Stomach smooth muscle (tissue), 2 donors: ENCODE measurements at regions not wholly inside any gene's neighbourhood (a gene's known extent, or its start where the extent isn't known, plus 50 kb on each side); places are given as distances from the start of the nearest gene placed in this dataset.
"Not testable (repeated sequence)": the region's sequence is repeated elsewhere in the genome, so short reads cannot be mapped to it uniquely, and the experiment has no call there.

Experiments used
- H3K27ac ChIP-seq: one replicate; pipeline ENCODE4 v1.7.0; 2013; ENCODE audit warnings: mild to moderate bottlenecking, low read length, inconsistent platforms
- H3K27me3 ChIP-seq, 2 donors: one replicate each; pipeline ENCODE4 v1.7.0; 2013; ENCODE audit warnings: low read length in 2 of 2; ENCODE audit not compliant: insufficient read depth in 2 of 2, control insufficient read depth in 1 of 2
- H3K36me3 ChIP-seq, 2 donors: one replicate each; pipeline ENCODE4 v1.7.0; 2013; ENCODE audit warnings: low read length in 2 of 2; ENCODE audit not compliant: control insufficient read depth in 2 of 2, insufficient read depth in 2 of 2
- H3K4me1 ChIP-seq: one replicate; pipeline ENCODE4 v1.7.0; 2013; ENCODE audit warnings: low read length; ENCODE audit not compliant: control insufficient read depth, insufficient read depth
- H3K4me3 ChIP-seq, 2 donors: one replicate each; pipeline ENCODE4 v1.7.0; 2013; ENCODE audit warnings: low read length in 2 of 2
- H3K9ac ChIP-seq, 2 donors: one replicate each; pipeline ENCODE4 v1.7.0; 2013; ENCODE audit warnings: low read length in 2 of 2, mild to moderate bottlenecking in 1 of 2
- H3K9me3 ChIP-seq, 2 donors: one replicate each; pipeline ENCODE4 v1.7.0; 2013; ENCODE audit warnings: low read length in 2 of 2; ENCODE audit not compliant: control insufficient read depth in 2 of 2
- donor health status: healthy.
- donor health status: Pancreatic carcinoma.

DNA sequence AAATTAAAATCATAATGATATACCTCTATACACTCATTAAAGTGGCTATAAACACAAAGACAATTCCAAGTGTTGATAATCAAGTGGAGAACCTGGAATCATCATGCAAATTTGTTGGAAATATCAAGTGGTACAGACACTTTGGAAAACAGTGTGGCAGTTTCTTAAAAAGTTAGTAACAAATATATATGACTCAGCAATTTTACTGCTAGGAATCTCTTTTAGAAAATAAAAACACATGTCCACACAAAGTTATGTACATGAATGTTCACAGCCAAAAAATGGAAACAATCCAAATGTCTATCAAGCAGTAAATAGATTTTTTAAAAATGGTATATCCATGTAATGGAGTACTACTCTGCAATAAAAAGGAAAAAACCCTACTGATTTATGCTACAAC is 375.6 kb downstream of the HLX start:
- H3K9me3 ChIP-seq: peaks cover 2 to 3% of the 10 kb centered on the region in 2 donors
- H3K4me1 ChIP-seq: no peaks in the 10 kb centered on the region
- no peak overlapping the region for H3K27ac ChIP-seq
- no peaks in the 10 kb centered on the region for H3K27me3 ChIP-seq
- no peak overlapping the region for H3K4me3 ChIP-seq
- no peaks in the 10 kb centered on the region for H3K36me3 ChIP-seq
- H3K9ac ChIP-seq: no peak overlapping the region

DNA sequence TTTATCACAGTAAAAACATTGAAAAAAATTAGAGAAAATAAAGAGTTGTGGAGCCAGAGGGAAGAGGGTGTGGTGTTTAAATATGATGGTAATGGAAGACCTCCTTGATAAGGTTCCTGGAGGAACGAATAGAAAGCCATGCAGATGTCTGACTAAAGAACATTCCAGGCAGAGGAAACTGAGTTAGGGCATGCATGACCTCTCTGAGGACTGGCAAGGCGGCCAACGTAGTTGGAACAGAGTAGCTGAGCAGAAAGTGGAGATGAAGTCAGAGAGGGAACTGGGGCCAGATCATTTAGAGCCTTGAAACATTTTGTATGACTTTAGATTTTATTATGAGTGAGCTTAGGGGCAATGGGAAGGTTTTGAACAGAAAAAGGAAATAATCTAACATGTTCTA is 377.5 kb downstream of the HLX start:
- Histone ChIP-seq H3K27me3 (no peaks in the 10 kb centered on the region), H3K4me3 (no peak overlapping the region), H3K9me3 (peaks cover 2 to 3% of the 10 kb centered on the region in 2 donors), H3K27ac (no peak overlapping the region), H3K36me3 (no peaks in the 10 kb centered on the region), H3K4me1 (no peaks in the 10 kb centered on the region), H3K9ac (no peak overlapping the region)

GRCh38 chr1:221257548-221257947 is 378.3 kb downstream of the HLX start:
- H3K4me3 ChIP-seq, H3K27ac ChIP-seq, H3K9me3 ChIP-seq, H3K36me3 ChIP-seq, H3K4me1 ChIP-seq, H3K27me3 ChIP-seq, H3K9ac ChIP-seq: not testable (repeated sequence)

- H3K4me1 ChIP-seq, H3K27me3 ChIP-seq, H3K9me3 ChIP-seq, H3K27ac ChIP-seq, H3K4me3 ChIP-seq, H3K36me3 ChIP-seq, H3K9ac ChIP-seq: not testable (repeated sequence)
Observed at GRCh38 chr1:221262677-221263076, 383.4 kb downstream of the HLX start.

DNA sequence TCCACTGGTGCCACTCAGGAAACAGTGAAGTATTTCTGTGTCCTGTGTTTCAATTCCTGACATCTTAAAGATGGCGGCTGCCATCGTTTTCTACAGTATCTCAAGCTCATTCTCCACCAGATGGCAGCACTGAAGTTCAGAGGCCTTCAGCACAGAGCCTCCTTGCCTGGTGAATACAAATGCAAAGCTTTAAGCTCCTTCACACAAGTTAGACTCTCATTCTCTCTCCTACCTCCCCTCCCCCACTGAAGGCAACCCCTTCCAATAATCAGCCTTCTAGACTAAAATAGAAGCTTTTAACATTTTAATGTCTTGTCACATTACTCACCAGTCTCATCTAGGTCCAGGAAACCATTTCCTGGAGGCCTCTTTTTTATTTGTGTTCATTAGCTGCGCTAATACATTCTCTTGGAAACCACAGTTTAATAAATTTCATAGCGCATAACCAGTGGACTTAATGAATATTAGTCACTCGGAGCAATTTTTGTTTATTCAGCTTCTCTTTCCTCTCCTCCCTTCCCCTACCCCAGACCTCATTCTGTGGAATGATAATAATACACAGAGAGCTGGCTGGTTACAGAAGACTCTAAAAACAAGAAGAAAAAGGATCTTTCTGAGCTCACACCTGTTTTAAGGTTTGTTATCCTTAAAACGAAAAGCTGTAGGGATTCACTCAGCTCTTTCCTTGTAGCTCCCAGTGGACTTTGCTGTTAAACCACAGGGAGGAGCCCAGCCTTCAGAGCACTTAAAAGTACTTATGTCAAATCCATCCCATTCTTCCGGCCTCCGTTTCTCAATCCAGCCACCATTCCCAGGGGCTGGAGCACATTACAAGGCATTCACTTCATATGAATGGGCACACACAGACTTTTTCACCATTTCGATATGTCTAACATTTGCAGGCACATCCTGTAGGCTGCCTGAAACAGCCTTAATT is 384.9 kb downstream of the HLX start:
- no peaks in the 10 kb centered on the region for H3K36me3 ChIP-seq
- no peak overlapping the region for H3K9ac ChIP-seq
- no peaks in the 10 kb centered on the region for H3K9me3 ChIP-seq
- H3K4me1 ChIP-seq: no peaks in the 10 kb centered on the region
- no peak overlapping the region for H3K27ac ChIP-seq
- H3K4me3 ChIP-seq: no peak overlapping the region
- no peaks in the 10 kb centered on the region for H3K27me3 ChIP-seq

DNA sequence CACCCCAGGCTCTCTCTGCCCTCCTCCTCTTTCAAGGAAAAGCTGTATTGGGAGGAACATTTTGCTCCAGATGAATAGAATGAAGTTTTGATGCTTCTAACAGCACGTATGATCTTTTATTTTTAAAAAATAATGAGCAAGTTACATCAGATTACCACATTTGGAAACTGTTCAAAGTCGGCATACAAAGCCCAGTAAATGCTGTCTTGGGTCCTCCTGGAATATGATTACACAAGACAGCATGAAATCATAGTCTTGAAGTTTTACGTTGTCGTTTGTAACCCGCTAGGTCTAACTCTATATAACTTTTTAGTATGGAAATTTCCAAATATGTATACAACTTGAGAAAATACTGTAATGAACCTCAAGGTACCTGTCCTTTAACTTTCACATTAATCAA is 385.6 kb downstream of the HLX start:
- Histone ChIP-seq H3K9me3 (no peaks in the 10 kb centered on the region), H3K4me1 (no peaks in the 10 kb centered on the region), H3K27me3 (no peaks in the 10 kb centered on the region), H3K9ac (no peak overlapping the region), H3K27ac (no peak overlapping the region), H3K4me3 (no peak overlapping the region), H3K36me3 (no peaks in the 10 kb centered on the region)

DNA sequence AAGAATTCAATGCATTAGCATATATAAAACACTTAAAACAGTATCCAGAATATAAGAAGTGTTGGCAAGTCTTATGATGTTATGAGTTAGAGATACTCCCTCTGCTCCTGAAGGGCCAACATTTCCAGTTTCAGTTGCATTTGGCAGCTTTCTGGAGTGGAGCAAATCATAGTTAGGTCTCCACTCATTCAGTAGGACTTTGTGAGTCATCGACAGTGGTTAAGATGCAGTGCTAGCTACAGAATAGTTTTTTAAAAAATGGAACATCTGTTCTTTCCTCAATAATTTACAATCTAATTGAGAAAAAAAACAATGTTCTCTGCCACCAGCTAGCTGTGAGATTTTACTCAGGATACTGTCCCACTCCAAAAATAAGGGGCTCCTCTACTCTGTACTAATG is 389.1 kb downstream of the HLX start:
- Histone ChIP-seq H3K9me3 (no peaks in the 10 kb centered on the region), H3K36me3 (no peaks in the 10 kb centered on the region), H3K27me3 (no peaks in the 10 kb centered on the region), H3K27ac (no peak overlapping the region), H3K4me1 (no peaks in the 10 kb centered on the region), H3K9ac (no peak overlapping the region), H3K4me3 (no peak overlapping the region)

DNA sequence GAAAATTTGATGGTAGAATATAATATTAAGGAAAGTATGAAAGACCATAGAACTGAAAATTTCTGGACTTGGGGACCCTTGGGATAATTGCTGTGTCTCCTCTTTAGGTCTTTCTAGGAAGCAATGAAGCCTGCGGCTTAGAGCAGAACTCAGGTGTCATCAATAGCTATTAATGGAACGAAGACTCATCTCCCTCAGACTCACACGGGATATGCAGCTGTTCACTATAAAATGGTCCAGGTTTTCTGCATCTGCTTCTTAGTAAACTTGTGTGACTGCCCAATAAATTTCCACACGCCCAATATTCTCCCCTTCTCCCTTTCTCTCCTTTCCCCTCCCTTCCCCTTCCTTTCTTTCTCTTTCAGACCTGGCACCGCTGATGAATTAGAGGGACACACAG is 392.5 kb downstream of the HLX start:
- H3K9me3 ChIP-seq: no peaks in the 10 kb centered on the region
- no peak overlapping the region for H3K4me3 ChIP-seq
- no peaks in the 10 kb centered on the region for H3K4me1 ChIP-seq
- no peaks in the 10 kb centered on the region for H3K27me3 ChIP-seq
- H3K9ac ChIP-seq: no peak overlapping the region
- no peaks in the 10 kb centered on the region for H3K36me3 ChIP-seq
- no peak overlapping the region for H3K27ac ChIP-seq

GRCh38 chr1:221272940-221273339 is 393.7 kb downstream of the HLX start:
- no peak overlapping the region for H3K4me3 ChIP-seq
- H3K36me3 ChIP-seq: no peaks in the 10 kb centered on the region
- no peak overlapping the region for H3K9ac ChIP-seq
- H3K27ac ChIP-seq: no peak overlapping the region
- H3K9me3 ChIP-seq: no peaks in the 10 kb centered on the region
- no peaks in the 10 kb centered on the region for H3K27me3 ChIP-seq
- H3K4me1 ChIP-seq: no peaks in the 10 kb centered on the region

GRCh38 chr1:221274373-221274772 is 395.1 kb downstream of the HLX start:
- Histone ChIP-seq H3K27ac (no peak overlapping the region), H3K4me1 (no peaks in the 10 kb centered on the region), H3K36me3 (no peaks in the 10 kb centered on the region), H3K4me3 (no peak overlapping the region), H3K9ac (no peak overlapping the region), H3K27me3 (no peaks in the 10 kb centered on the region), H3K9me3 (no peaks in the 10 kb centered on the region)

- Histone ChIP-seq H3K9ac (no peak overlapping the region), H3K4me1 (no peaks in the 10 kb centered on the region), H3K9me3 (no peaks in the 10 kb centered on the region), H3K4me3 (no peak overlapping the region), H3K36me3 (no peaks in the 10 kb centered on the region), H3K27ac (no peak overlapping the region), H3K27me3 (no peaks in the 10 kb centered on the region)
Observed at GRCh38 chr1:221276896-221277409, 397.7 kb downstream of the HLX start.
